ENCODE measurements at regions not wholly inside any gene's neighbourhood (a gene's known extent, or its start where the extent isn't known, plus 50 kb on each side); places are given as distances from the start of the nearest gene placed in this dataset.

DNA sequence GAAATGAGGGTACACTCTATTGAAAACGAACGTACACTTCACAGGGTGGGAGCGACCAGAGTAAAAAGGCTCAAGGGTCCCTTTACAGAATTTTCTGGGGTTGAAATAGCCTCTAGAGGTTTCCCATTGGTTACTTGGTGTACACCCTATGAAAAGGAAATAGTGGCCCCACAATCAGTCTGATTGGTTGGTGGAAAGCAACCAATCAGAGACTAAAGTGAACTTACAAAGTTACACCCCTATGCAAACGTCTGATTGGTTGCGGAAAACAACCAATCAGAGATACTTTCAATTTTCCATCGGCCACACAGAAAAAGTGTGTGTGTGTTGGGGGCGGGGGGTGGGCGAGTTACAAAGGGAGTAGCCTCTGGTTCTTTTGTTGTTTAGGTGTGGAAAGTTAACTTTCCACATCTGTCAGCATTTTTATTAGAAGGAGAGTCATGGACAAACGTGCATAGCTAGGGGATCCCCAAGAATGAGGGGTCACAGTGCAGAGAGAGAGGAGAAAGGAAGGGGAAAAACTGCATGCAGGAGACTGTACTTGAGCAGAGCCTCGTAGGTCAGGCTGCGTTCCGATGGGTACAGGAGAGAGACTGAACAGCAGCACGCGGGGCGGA, 1152.1 kb downstream of the TBC1D22A start:
- Mint-ChIP-seq H3K4me1 (peaks cover 0 to 6% (median 0%) of the 10 kb centered on the region in 3 donors), H3K9me3 (peaks cover 5 to 16% (median 12%) of the 10 kb centered on the region in 3 donors), H3K36me3 (peaks cover 3% of the 10 kb centered on the region), H3K27me3 (peaks cover 5% of the 10 kb centered on the region), H3K4me3 (no peak overlapping the region), H3K27ac (no peak overlapping the region)

- Mint-ChIP-seq H3K27me3 (peaks cover 6% of the 10 kb centered on the region), H3K4me1 (no peaks in the 10 kb centered on the region), H3K4me3 (no peak overlapping the region), H3K9me3 (peaks cover 0 to 2% (median 1%) of the 10 kb centered on the region in 3 donors), H3K27ac (no peak overlapping the region), H3K36me3 (no peaks in the 10 kb centered on the region)
Observed at GRCh38 chr22:47902646-47903180, 1140.3 kb downstream of the TBC1D22A start.

- Mint-ChIP-seq H3K27ac (no peak overlapping the region), H3K4me3 (no peak overlapping the region), H3K9me3 (peaks cover 0 to 2% (median 1%) of the 10 kb centered on the region in 3 donors), H3K36me3 (no peaks in the 10 kb centered on the region), H3K27me3 (peaks cover 6% of the 10 kb centered on the region), H3K4me1 (no peaks in the 10 kb centered on the region)
Observed at GRCh38 chr22:47901911-47902310, 1139.5 kb downstream of the TBC1D22A start.

DNA sequence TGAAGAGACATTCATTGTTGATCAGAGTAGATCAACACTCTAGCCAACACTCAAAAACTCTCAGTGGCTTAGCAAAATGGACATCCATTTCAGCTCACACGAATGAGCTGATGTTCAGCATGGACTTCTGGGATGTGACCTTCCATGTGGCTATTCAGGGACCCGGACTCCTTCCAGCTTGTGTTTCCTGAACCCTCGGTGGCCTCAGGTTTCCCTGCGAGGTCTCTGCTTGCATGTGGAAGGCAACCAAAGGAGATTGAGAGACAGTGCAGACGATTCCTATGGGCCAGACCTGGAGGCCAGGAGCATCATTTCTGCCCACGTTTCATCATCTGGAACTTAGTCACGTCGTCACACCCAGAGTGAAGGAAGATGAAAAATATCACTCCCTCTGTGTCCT, 1137.4 kb downstream of the TBC1D22A start:
- no peaks in the 10 kb centered on the region for H3K4me1 Mint-ChIP-seq

GRCh38 chr22:47898946-47899345, 1136.5 kb downstream of the TBC1D22A start:
- Mint-ChIP-seq H3K27ac (no peak overlapping the region), H3K36me3 (no peaks in the 10 kb centered on the region), H3K4me1 (no peaks in the 10 kb centered on the region), H3K4me3 (no peak overlapping the region), H3K27me3 (peaks cover 6% of the 10 kb centered on the region), H3K9me3 (peaks cover 3 to 8% (median 5%) of the 10 kb centered on the region in 3 donors)

More for the DNA sequence above, 1137.4 kb downstream of the TBC1D22A start:
- peaks cover 0 to 3% (median 2%) of the 10 kb centered on the region in 3 donors for H3K9me3 Mint-ChIP-seq
- H3K27ac Mint-ChIP-seq: no peak overlapping the region
- H3K27me3 Mint-ChIP-seq: peaks cover 6% of the 10 kb centered on the region
- no peak overlapping the region for H3K4me3 Mint-ChIP-seq
- H3K36me3 Mint-ChIP-seq: no peaks in the 10 kb centered on the region

DNA sequence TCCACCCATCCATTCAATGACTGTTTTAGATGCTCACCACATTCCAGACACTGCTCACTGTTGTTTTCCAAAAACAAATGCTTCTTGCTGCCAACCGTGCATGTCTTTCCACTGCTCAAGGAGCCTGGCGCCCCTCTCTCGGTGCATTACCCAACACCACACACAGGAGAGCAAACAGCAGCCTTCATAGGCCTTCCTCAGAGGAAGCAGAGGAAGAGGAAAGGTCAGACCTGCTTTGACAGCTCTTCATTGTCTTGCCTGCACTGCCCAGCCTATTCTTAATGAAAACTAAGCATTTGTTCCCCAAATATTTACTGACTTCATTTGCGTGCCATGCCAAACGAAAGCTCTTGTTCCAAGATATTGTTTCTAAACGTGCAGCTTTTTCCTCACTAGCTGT, 1129.2 kb downstream of the TBC1D22A start:
- no peaks in the 10 kb centered on the region for H3K4me1 Mint-ChIP-seq
- H3K27me3 Mint-ChIP-seq: no peaks in the 10 kb centered on the region
- no peaks in the 10 kb centered on the region for H3K36me3 Mint-ChIP-seq
- H3K4me3 Mint-ChIP-seq: no peak overlapping the region
- H3K27ac Mint-ChIP-seq: no peak overlapping the region
- peaks cover 4 to 23% (median 4%) of the 10 kb centered on the region in 3 donors for H3K9me3 Mint-ChIP-seq

DNA sequence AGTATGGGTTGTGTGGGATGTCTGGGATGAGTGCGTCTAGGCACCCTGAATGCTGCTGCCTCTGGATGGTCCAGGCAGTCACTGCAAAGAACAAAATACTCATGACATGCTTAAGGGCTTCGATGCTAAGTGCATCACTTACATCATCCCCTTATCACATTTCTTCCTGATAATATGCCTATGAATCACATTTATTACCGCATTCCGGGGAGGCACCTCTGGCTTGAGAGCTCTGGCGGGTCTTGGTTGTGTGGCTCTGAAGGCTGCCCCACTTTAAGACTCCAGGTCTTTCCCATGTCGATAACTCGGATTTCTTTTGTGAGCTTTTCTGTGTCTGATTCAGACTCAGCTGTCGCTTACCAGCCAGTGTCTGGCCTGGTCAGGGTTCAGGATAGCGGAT, 1126.4 kb downstream of the TBC1D22A start:
- H3K4me1 Mint-ChIP-seq: peaks cover 0 to 2% (median 0%) of the 10 kb centered on the region in 3 donors
- no peak overlapping the region for H3K4me3 Mint-ChIP-seq
- H3K27ac Mint-ChIP-seq: no peak overlapping the region
- H3K27me3 Mint-ChIP-seq: peaks cover 4% of the 10 kb centered on the region
- peaks cover 0 to 14% (median 0%) of the 10 kb centered on the region in 3 donors for H3K9me3 Mint-ChIP-seq
- no peaks in the 10 kb centered on the region for H3K36me3 Mint-ChIP-seq

GRCh38 chr22:47884775-47885174, 1122.3 kb downstream of the TBC1D22A start:
- no peak overlapping the region for H3K4me3 Mint-ChIP-seq
- H3K27ac Mint-ChIP-seq: no peak overlapping the region
- peaks cover 0 to 2% (median 0%) of the 10 kb centered on the region in 3 donors for H3K4me1 Mint-ChIP-seq
- H3K27me3 Mint-ChIP-seq: peaks cover 4% of the 10 kb centered on the region
- no peaks in the 10 kb centered on the region for H3K36me3 Mint-ChIP-seq
- H3K9me3 Mint-ChIP-seq: no peaks in the 10 kb centered on the region

- H3K27ac Mint-ChIP-seq: no peak overlapping the region
- H3K4me3 Mint-ChIP-seq: no peak overlapping the region
- peaks cover 0 to 2% (median 0%) of the 10 kb centered on the region in 3 donors for H3K4me1 Mint-ChIP-seq
- H3K9me3 Mint-ChIP-seq: no peaks in the 10 kb centered on the region
- H3K27me3 Mint-ChIP-seq: peaks cover 4% of the 10 kb centered on the region
- no peaks in the 10 kb centered on the region for H3K36me3 Mint-ChIP-seq
Observed at GRCh38 chr22:47884200-47884599, 1121.8 kb downstream of the TBC1D22A start.

- no peak overlapping the region for H3K4me3 Mint-ChIP-seq
- H3K9me3 Mint-ChIP-seq: no peaks in the 10 kb centered on the region
- H3K4me1 Mint-ChIP-seq: peaks cover 0 to 2% (median 0%) of the 10 kb centered on the region in 3 donors
- H3K36me3 Mint-ChIP-seq: no peaks in the 10 kb centered on the region
- H3K27ac Mint-ChIP-seq: no peak overlapping the region
- peaks cover 4% of the 10 kb centered on the region for H3K27me3 Mint-ChIP-seq
Observed at GRCh38 chr22:47883757-47884156, 1121.3 kb downstream of the TBC1D22A start.

GRCh38 chr22:47879346-47879745, 1116.9 kb downstream of the TBC1D22A start:
- Mint-ChIP-seq H3K27ac (no peak overlapping the region), H3K4me1 (no peaks in the 10 kb centered on the region), H3K36me3 (no peaks in the 10 kb centered on the region), H3K9me3 (no peaks in the 10 kb centered on the region), H3K4me3 (no peak overlapping the region), H3K27me3 (peaks cover 4% of the 10 kb centered on the region)

DNA sequence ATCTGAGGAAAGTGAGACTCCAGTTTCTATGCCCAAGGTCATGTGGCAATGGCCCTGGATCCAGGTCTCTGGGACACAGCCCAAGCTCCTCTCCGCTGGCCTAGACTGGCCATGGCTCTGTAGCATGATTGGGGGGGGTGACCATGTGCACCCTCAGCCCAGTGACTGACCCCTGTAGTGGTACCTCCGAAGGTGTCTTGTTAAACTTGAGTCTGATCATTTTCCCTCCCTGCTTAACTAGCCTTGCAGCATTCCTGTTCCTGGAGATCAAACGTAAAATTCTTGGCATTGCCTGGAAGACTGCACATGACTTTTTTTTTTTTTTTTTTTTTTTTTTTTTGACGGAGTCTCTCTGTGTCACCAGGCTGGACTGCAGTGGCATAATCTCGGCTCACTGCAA, 1116.0 kb downstream of the TBC1D22A start:
- Mint-ChIP-seq H3K9me3 (no peaks in the 10 kb centered on the region), H3K4me3 (no peak overlapping the region), H3K36me3 (no peaks in the 10 kb centered on the region), H3K4me1 (no peaks in the 10 kb centered on the region), H3K27ac (no peak overlapping the region), H3K27me3 (peaks cover 6% of the 10 kb centered on the region)

DNA sequence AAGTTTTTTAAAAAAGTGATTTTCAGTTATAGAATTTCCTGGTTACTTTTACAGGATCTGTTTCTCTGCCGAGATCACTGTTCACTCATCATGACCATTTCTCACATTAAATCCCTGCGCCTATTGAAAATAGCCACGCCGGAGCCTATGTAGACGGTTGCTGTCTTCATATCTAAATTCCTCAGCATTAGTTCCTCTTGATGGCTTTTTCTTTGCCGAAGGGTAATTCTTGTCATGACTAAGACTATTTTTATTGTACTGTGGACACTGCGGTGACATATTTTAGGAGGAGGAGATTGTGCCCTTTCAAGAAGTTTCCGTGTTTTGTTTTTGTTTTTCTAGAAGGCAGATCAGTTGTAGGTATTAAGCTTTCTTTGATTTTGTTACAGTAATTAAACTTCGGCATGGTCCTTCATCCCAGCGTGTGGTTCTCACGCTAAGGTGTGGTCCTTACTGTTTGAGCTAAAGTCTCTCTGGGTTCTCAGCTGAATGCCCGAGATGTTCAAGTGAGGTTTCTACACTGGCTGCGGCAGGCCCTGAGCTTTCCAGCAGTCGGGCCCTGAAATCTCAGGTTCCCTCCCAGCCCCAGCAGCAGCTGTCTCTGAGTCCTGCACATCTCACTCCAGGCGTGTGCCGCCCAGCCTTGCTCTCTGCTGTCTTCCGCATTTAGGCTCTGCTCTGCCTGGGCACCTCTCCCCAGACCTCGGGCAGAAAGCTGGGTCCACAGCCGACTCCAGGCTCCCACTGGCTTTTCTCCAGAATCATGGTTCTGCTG, 1110.5 kb downstream of the TBC1D22A start:
- no peaks in the 10 kb centered on the region for H3K4me1 Mint-ChIP-seq
- H3K27me3 Mint-ChIP-seq: peaks cover 5% of the 10 kb centered on the region
- H3K36me3 Mint-ChIP-seq: no peaks in the 10 kb centered on the region
- H3K9me3 Mint-ChIP-seq: peaks cover 2 to 17% (median 10%) of the 10 kb centered on the region in 3 donors
- H3K27ac Mint-ChIP-seq: no peak overlapping the region
- no peak overlapping the region for H3K4me3 Mint-ChIP-seq

- no peak overlapping the region for H3K27ac Mint-ChIP-seq
- H3K9me3 Mint-ChIP-seq: peaks cover 5 to 20% (median 9%) of the 10 kb centered on the region in 3 donors
- no peaks in the 10 kb centered on the region for H3K4me1 Mint-ChIP-seq
- no peak overlapping the region for H3K4me3 Mint-ChIP-seq
- peaks cover 3% of the 10 kb centered on the region for H3K27me3 Mint-ChIP-seq
- H3K36me3 Mint-ChIP-seq: no peaks in the 10 kb centered on the region
Observed at GRCh38 chr22:47865626-47866025, 1103.2 kb downstream of the TBC1D22A start.

GRCh38 chr22:47862394-47862793, 1099.9 kb downstream of the TBC1D22A start:
- Mint-ChIP-seq H3K9me3 (peaks cover 3 to 9% (median 4%) of the 10 kb centered on the region in 3 donors), H3K4me3 (no peak overlapping the region), H3K4me1 (no peaks in the 10 kb centered on the region), H3K27ac (no peak overlapping the region), H3K36me3 (no peaks in the 10 kb centered on the region), H3K27me3 (peaks cover 3% of the 10 kb centered on the region)
